Adrenal gland (tissue), 5 donors: ENCODE measurements at regions not wholly inside any gene's neighbourhood (a gene's known extent, or its start where the extent isn't known, plus 50 kb on each side); places are given as distances from the start of the nearest gene placed in this dataset.

Experiments used
- POLR2A ChIP-seq, 2 donors: fragments of 450-650 bp; IDR thresholded peaks; one replicate each; pipeline ENCODE4 v1.6.1; 2017; ENCODE audit warnings: antibody characterized with exemption in 2 of 2, mild to moderate bottlenecking in 2 of 2, moderate library complexity in 1 of 2
- TF ChIP-seq, protein P1 (sequence below), 6 experiments: fragments of 450-650 bp in 4 of 6; fragments of 200-600 bp in 2 of 6; sonication (generic) in 1 of 6; IDR thresholded peaks; 1 replicate in 5 of 6; 2 replicates in 1 of 6; pipeline versions ENCODE4 v1.5.1 to v1.8.0; 2016 to 2021; ENCODE audit warnings: antibody characterized with exemption in 6 of 6, mild to moderate bottlenecking in 2 of 6, moderate library complexity in 1 of 6
- donor health status: DM: no; HTN: no; CAD: no.

DNA sequence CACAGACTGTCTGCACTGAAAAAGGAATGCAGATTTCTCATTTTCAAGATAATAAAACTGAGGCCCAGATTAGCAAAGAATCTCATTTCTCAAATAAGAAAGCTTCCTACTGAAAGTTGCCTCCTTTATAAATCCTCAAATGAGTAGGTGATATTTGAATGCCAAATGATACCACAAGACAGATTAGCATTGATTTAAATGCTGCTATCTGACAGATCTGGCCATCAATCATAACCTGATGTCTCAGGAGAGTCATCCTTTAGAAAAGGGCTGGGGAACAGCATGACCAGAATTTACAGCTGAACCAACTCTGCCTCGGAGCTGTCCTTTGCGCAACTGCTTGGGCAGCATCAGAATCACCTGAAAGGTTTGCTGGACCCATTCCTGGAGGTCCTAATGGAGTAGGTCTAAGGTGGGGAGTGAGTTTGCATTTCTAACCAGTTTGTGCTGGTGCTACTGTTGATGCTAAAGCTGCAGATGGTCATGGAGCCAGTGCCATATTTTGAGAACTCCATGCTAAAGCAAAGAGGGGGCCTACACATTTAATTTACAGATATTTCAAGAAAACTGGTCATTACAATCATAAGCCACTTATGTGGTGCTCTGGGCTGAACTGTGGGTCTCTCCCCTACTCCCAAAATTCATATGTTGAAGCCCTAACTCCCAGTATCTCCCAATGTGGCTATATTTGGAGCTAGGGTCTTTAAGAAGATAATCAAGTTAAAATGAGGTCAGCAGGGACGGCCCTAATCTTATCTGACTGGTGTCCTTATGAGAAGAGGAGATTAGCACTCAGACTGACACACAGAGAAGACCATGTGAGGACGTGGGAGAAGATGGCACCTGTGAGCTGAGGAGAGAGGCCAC lies 295.5 kb upstream of the JARID2 start:
- TF ChIP-seq, protein P1, sequence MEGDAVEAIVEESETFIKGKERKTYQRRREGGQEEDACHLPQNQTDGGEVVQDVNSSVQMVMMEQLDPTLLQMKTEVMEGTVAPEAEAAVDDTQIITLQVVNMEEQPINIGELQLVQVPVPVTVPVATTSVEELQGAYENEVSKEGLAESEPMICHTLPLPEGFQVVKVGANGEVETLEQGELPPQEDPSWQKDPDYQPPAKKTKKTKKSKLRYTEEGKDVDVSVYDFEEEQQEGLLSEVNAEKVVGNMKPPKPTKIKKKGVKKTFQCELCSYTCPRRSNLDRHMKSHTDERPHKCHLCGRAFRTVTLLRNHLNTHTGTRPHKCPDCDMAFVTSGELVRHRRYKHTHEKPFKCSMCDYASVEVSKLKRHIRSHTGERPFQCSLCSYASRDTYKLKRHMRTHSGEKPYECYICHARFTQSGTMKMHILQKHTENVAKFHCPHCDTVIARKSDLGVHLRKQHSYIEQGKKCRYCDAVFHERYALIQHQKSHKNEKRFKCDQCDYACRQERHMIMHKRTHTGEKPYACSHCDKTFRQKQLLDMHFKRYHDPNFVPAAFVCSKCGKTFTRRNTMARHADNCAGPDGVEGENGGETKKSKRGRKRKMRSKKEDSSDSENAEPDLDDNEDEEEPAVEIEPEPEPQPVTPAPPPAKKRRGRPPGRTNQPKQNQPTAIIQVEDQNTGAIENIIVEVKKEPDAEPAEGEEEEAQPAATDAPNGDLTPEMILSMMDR (IDR thresholded peaks at IDR 0.05): no peak
- no peak for TF ChIP-seq POLR2A (IDR thresholded peaks at IDR 0.05)
